ENCODE measurements at regions not wholly inside any gene's neighbourhood (a gene's known extent, or its start where the extent isn't known, plus 50 kb on each side); places are given as distances from the start of the nearest gene placed in this dataset.

- TF ChIP-seq POLR2A (IDR thresholded peaks at IDR 0.05) (no peak), POLR2AphosphoS5 (IDR thresholded peaks at IDR 0.05) (no peak)
- TF ChIP-seq, protein P1, sequence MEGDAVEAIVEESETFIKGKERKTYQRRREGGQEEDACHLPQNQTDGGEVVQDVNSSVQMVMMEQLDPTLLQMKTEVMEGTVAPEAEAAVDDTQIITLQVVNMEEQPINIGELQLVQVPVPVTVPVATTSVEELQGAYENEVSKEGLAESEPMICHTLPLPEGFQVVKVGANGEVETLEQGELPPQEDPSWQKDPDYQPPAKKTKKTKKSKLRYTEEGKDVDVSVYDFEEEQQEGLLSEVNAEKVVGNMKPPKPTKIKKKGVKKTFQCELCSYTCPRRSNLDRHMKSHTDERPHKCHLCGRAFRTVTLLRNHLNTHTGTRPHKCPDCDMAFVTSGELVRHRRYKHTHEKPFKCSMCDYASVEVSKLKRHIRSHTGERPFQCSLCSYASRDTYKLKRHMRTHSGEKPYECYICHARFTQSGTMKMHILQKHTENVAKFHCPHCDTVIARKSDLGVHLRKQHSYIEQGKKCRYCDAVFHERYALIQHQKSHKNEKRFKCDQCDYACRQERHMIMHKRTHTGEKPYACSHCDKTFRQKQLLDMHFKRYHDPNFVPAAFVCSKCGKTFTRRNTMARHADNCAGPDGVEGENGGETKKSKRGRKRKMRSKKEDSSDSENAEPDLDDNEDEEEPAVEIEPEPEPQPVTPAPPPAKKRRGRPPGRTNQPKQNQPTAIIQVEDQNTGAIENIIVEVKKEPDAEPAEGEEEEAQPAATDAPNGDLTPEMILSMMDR (IDR thresholded peaks at IDR 0.05): no peak
Measured at GRCh38 chr16:63416712-63417111, 1380.5 kb upstream of the CDH8 start.

Measured in transverse colon (tissue), 4 donors.